Activated T-cell treated with anti-CD3 and anti-CD28 coated beads, Interleukin-2, amount 50 U/mL, for 72 hours (primary cell): ENCODE measurements at regions not wholly inside any gene's neighbourhood (a gene's known extent, or its start where the extent isn't known, plus 50 kb on each side); places are given as distances from the start of the nearest gene placed in this dataset.

Experiments used
- ATAC-seq, 2 donors: fragments of 150-1000 bp; cut with Tn5 transposase; replicated peaks in 1 of 2; 2 replicates each; pipeline ENCODE4 v1.10.0; 2021; ENCODE audit warnings: moderate library complexity in 2 of 2, mild to moderate bottlenecking in 1 of 2
- DNase-seq, 2 donors: peaks; one replicate each; pipeline ENCODE4 v3.0.0; 2021 to 2022; ENCODE audit warnings: mixed read lengths in 1 of 2
- H3K27ac Mint-ChIP-seq: one replicate; pipeline ENCODE4 v1.8.0; 2022; ENCODE audit warnings: mild to moderate bottlenecking, moderate library complexity, mixed read lengths
- H3K27me3 Mint-ChIP-seq: one replicate; pipeline ENCODE4 v1.8.0; 2022; ENCODE audit warnings: low read depth, mixed read lengths
- H3K36me3 Mint-ChIP-seq, 2 donors: one replicate each; pipeline ENCODE4 v1.8.0; 2022; ENCODE audit warnings: mixed read lengths in 2 of 2, mild to moderate bottlenecking in 1 of 2; ENCODE audit not compliant: insufficient read depth in 2 of 2
- H3K4me1 Mint-ChIP-seq: one replicate; pipeline ENCODE4 v1.8.0; 2022; ENCODE audit warnings: low read depth, mixed read lengths
- H3K4me3 Mint-ChIP-seq, 2 donors: one replicate each; pipeline ENCODE4 v1.8.0; 2022; ENCODE audit warnings: mild to moderate bottlenecking in 2 of 2, mixed read lengths in 2 of 2, moderate library complexity in 2 of 2
- H3K9me3 Mint-ChIP-seq, 2 donors: one replicate each; pipeline ENCODE4 v1.8.0; 2022; ENCODE audit warnings: mixed read lengths in 2 of 2

- peaks cover 0 to 2% of the 10 kb centered on the region in 2 donors for H3K36me3 Mint-ChIP-seq
- ATAC-seq: no peak
- no peaks in the 10 kb centered on the region for H3K4me1 Mint-ChIP-seq
- peaks cover 3 to 5% of the 10 kb centered on the region in 2 donors for H3K9me3 Mint-ChIP-seq
- DNase-seq: no peak
- H3K27ac Mint-ChIP-seq: no peak overlapping the region
- no peaks in the 10 kb centered on the region for H3K27me3 Mint-ChIP-seq
- no peak overlapping the region for H3K4me3 Mint-ChIP-seq
Measured at GRCh38 chr2:17190527-17190926, 327.7 kb downstream of the RAD51AP2 start.

- H3K27me3 Mint-ChIP-seq: no peaks in the 10 kb centered on the region
- H3K27ac Mint-ChIP-seq: no peak overlapping the region
- DNase-seq: no peak
- no peaks in the 10 kb centered on the region for H3K4me1 Mint-ChIP-seq
- no peak for ATAC-seq
- H3K9me3 Mint-ChIP-seq: peaks cover 5% of the 10 kb centered on the region in 2 donors
- H3K36me3 Mint-ChIP-seq: peaks cover 0 to 2% of the 10 kb centered on the region in 2 donors
- H3K4me3 Mint-ChIP-seq: no peak overlapping the region
Measured at GRCh38 chr2:17188721-17189120, 329.5 kb downstream of the RAD51AP2 start.

GRCh38 chr2:17184512-17184911 is 333.7 kb downstream of the RAD51AP2 start:
- ATAC-seq (no peak), DNase-seq (no peak)
- peaks cover 1 to 3% of the 10 kb centered on the region in 2 donors for H3K9me3 Mint-ChIP-seq
- H3K4me1 Mint-ChIP-seq: no peaks in the 10 kb centered on the region
- H3K27ac Mint-ChIP-seq: no peak overlapping the region
- no peak overlapping the region for H3K4me3 Mint-ChIP-seq
- no peaks in the 10 kb centered on the region for H3K36me3 Mint-ChIP-seq
- no peaks in the 10 kb centered on the region for H3K27me3 Mint-ChIP-seq

- peaks cover 0 to 1% of the 10 kb centered on the region in 2 donors for H3K9me3 Mint-ChIP-seq
Measured at GRCh38 chr2:17182399-17182798, 335.8 kb downstream of the RAD51AP2 start.

GRCh38 chr2:17181051-17181752 is 337.0 kb downstream of the RAD51AP2 start:
- H3K27me3 Mint-ChIP-seq: no peaks in the 10 kb centered on the region
- no peaks in the 10 kb centered on the region for H3K4me1 Mint-ChIP-seq
- peaks cover 0 to 1% of the 10 kb centered on the region in 2 donors for H3K9me3 Mint-ChIP-seq
- ATAC-seq (no peak), DNase-seq (no peak)
- H3K27ac Mint-ChIP-seq: no peak overlapping the region
- H3K4me3 Mint-ChIP-seq: no peak overlapping the region
- H3K36me3 Mint-ChIP-seq: no peaks in the 10 kb centered on the region

More at GRCh38 chr2:17182399-17182798, 335.8 kb downstream of the RAD51AP2 start:
- H3K4me3 Mint-ChIP-seq: no peak overlapping the region
- no peak for DNase-seq
- H3K27me3 Mint-ChIP-seq: no peaks in the 10 kb centered on the region
- no peak for ATAC-seq
- no peaks in the 10 kb centered on the region for H3K36me3 Mint-ChIP-seq
- no peak overlapping the region for H3K27ac Mint-ChIP-seq
- H3K4me1 Mint-ChIP-seq: no peaks in the 10 kb centered on the region

- H3K27ac Mint-ChIP-seq: no peak overlapping the region
- ATAC-seq: no peak
- H3K4me1 Mint-ChIP-seq: no peaks in the 10 kb centered on the region
- no peaks in the 10 kb centered on the region for H3K27me3 Mint-ChIP-seq
- no peak overlapping the region for H3K4me3 Mint-ChIP-seq
- no peak for DNase-seq
- no peaks in the 10 kb centered on the region for H3K9me3 Mint-ChIP-seq
- no peaks in the 10 kb centered on the region for H3K36me3 Mint-ChIP-seq
Measured at GRCh38 chr2:17179145-17179808, 339.0 kb downstream of the RAD51AP2 start.

- DNase-seq (no peak), ATAC-seq (no peak)
- Mint-ChIP-seq H3K4me3 (no peak overlapping the region), H3K27ac (no peak overlapping the region), H3K9me3 (peaks cover 2% of the 10 kb centered on the region in 2 donors), H3K27me3 (no peaks in the 10 kb centered on the region), H3K4me1 (no peaks in the 10 kb centered on the region), H3K36me3 (no peaks in the 10 kb centered on the region)
Measured at GRCh38 chr2:17177088-17177487, 341.2 kb downstream of the RAD51AP2 start.

GRCh38 chr2:17171446-17172049 is 346.7 kb downstream of the RAD51AP2 start:
- peaks cover 6 to 8% of the 10 kb centered on the region in 2 donors for H3K9me3 Mint-ChIP-seq
- H3K4me3 Mint-ChIP-seq: no peak overlapping the region
- no peaks in the 10 kb centered on the region for H3K27me3 Mint-ChIP-seq
- DNase-seq (no peak), ATAC-seq (no peak)
- H3K27ac Mint-ChIP-seq: no peak overlapping the region
- no peaks in the 10 kb centered on the region for H3K36me3 Mint-ChIP-seq
- H3K4me1 Mint-ChIP-seq: no peaks in the 10 kb centered on the region

- H3K4me3 Mint-ChIP-seq: no peak overlapping the region
- H3K9me3 Mint-ChIP-seq: peaks cover 6% of the 10 kb centered on the region in 2 donors
- no peaks in the 10 kb centered on the region for H3K27me3 Mint-ChIP-seq
- no peak for DNase-seq
- no peak for ATAC-seq
- no peaks in the 10 kb centered on the region for H3K36me3 Mint-ChIP-seq
- no peaks in the 10 kb centered on the region for H3K4me1 Mint-ChIP-seq
- no peak overlapping the region for H3K27ac Mint-ChIP-seq
Measured at GRCh38 chr2:17166506-17166905, 351.7 kb downstream of the RAD51AP2 start.

- no peak for DNase-seq
- Mint-ChIP-seq H3K36me3 (no peaks in the 10 kb centered on the region), H3K4me1 (no peaks in the 10 kb centered on the region), H3K27ac (no peak overlapping the region), H3K4me3 (no peak overlapping the region), H3K27me3 (no peaks in the 10 kb centered on the region), H3K9me3 (peaks cover 6% of the 10 kb centered on the region in 2 donors)
- no peak for ATAC-seq
Measured at GRCh38 chr2:17164550-17164949, 353.7 kb downstream of the RAD51AP2 start.

- Mint-ChIP-seq H3K9me3 (peaks cover 6% of the 10 kb centered on the region in 2 donors), H3K27ac (no peak overlapping the region)
Measured at GRCh38 chr2:17163638-17164037, 354.6 kb downstream of the RAD51AP2 start.

GRCh38 chr2:17162713-17163112 is 355.5 kb downstream of the RAD51AP2 start:
- no peaks in the 10 kb centered on the region for H3K36me3 Mint-ChIP-seq
- peaks cover 3 to 5% of the 10 kb centered on the region in 2 donors for H3K9me3 Mint-ChIP-seq
- DNase-seq (no peak), ATAC-seq (no peak)
- no peaks in the 10 kb centered on the region for H3K4me1 Mint-ChIP-seq
- H3K4me3 Mint-ChIP-seq: no peak overlapping the region
- H3K27me3 Mint-ChIP-seq: no peaks in the 10 kb centered on the region
- no peak overlapping the region for H3K27ac Mint-ChIP-seq

More at GRCh38 chr2:17163638-17164037, 354.6 kb downstream of the RAD51AP2 start:
- no peaks in the 10 kb centered on the region for H3K4me1 Mint-ChIP-seq
- H3K27me3 Mint-ChIP-seq: no peaks in the 10 kb centered on the region
- ATAC-seq (no peak), DNase-seq (no peak)
- no peaks in the 10 kb centered on the region for H3K36me3 Mint-ChIP-seq
- no peak overlapping the region for H3K4me3 Mint-ChIP-seq

- no peak for ATAC-seq
- H3K4me3 Mint-ChIP-seq: no peak overlapping the region
- no peak for DNase-seq
- peaks cover 0 to 3% of the 10 kb centered on the region in 2 donors for H3K9me3 Mint-ChIP-seq
- H3K36me3 Mint-ChIP-seq: no peaks in the 10 kb centered on the region
- no peaks in the 10 kb centered on the region for H3K4me1 Mint-ChIP-seq
- no peaks in the 10 kb centered on the region for H3K27me3 Mint-ChIP-seq
- H3K27ac Mint-ChIP-seq: no peak overlapping the region
Measured at GRCh38 chr2:17160594-17160993, 357.6 kb downstream of the RAD51AP2 start.
